HL-60 (cell line): ENCODE measurements at regions not wholly inside any gene's neighbourhood (a gene's known extent, or its start where the extent isn't known, plus 50 kb on each side); places are given as distances from the start of the nearest gene placed in this dataset.

Source experiments
- DNase-seq, 2 experiments: peaks; one replicate each; pipeline ENCODE4 v3.0.0-alpha.2; 2010 to 2020; ENCODE audit warnings: low read depth in 1 of 2, low spot score in 1 of 2
- H3K27ac ChIP-seq: fragments of 250-450 bp; sonication (Bioruptor Pico); replicated peaks from 2 replicates; pipeline ENCODE4 v1.5.1; 2020; ENCODE audit warnings: mild to moderate bottlenecking, moderate library complexity
- H3K27me3 ChIP-seq: fragments of 250-450 bp; sonication (Bioruptor Pico); 2 replicates; pipeline ENCODE4 v1.5.1; 2021; ENCODE audit warnings: mild to moderate bottlenecking, moderate library complexity; ENCODE audit not compliant: insufficient read depth, poor library complexity, severe bottlenecking
- H3K4me3 ChIP-seq: replicated peaks from 2 replicates; pipeline ENCODE4 v1.5.1; 2011; ENCODE audit warnings: mild to moderate bottlenecking, control low read depth, low read length; ENCODE audit not compliant: insufficient read depth
- CTCF ChIP-seq: IDR thresholded peaks from one replicate; pipeline ENCODE4 v1.5.1; 2011; ENCODE audit warnings: low read length, control low read depth, inconsistent platforms; ENCODE audit not compliant: insufficient read depth
- GABPA ChIP-seq: IDR thresholded peaks from 2 replicates; pipeline ENCODE4 v1.6.1; 2012; ENCODE audit warnings: low read depth
- POLR2AphosphoS5 ChIP-seq: IDR thresholded peaks from 2 replicates; pipeline ENCODE4 v1.6.1; 2012; ENCODE audit warnings: low read depth
- REST ChIP-seq: IDR thresholded peaks from 2 replicates; pipeline ENCODE4 v1.6.1; 2012; ENCODE audit warnings: low read depth; ENCODE audit not compliant: insufficient replicate concordance
- SPI1 ChIP-seq: IDR thresholded peaks from 2 replicates; pipeline ENCODE4 v1.6.1; 2012; ENCODE audit warnings: low read depth, mild to moderate bottlenecking, borderline replicate concordance

- H3K4me3 ChIP-seq = no peak overlapping the region
- no peak for DNase-seq
- no peaks in the 10 kb centered on the region for H3K27me3 ChIP-seq
- H3K27ac ChIP-seq = no peak overlapping the region
- no peak for TF ChIP-seq POLR2AphosphoS5
- TF ChIP-seq REST = no peak
- TF ChIP-seq CTCF = no peak
- TF ChIP-seq SPI1 = no peak
- TF ChIP-seq GABPA = no peak
Measured at GRCh38 chr14:62079038-62079437, 316.8 kb downstream of the SNAPC1 start.

GRCh38 chr14:62081012-62081612 is 318.9 kb downstream of the SNAPC1 start:
- TF ChIP-seq CTCF (no peak), GABPA (no peak), REST (no peak), SPI1 (no peak), POLR2AphosphoS5 (no peak)

GRCh38 chr14:62081951-62082350 is 319.7 kb downstream of the SNAPC1 start:
- TF ChIP-seq GABPA (no peak), POLR2AphosphoS5 (no peak)
- no peak overlapping the region for H3K27ac ChIP-seq
- H3K4me3 ChIP-seq = no peak overlapping the region
- DNase-seq = no peak
- H3K27me3 ChIP-seq = no peaks in the 10 kb centered on the region

More at GRCh38 chr14:62081012-62081612, 318.9 kb downstream of the SNAPC1 start:
- Histone ChIP-seq H3K4me3 (no peak overlapping the region), H3K27ac (no peak overlapping the region), H3K27me3 (no peaks in the 10 kb centered on the region)
- DNase-seq = no peak

GRCh38 chr14:62082779-62083178 is 320.6 kb downstream of the SNAPC1 start:
- no peaks in the 10 kb centered on the region for H3K27me3 ChIP-seq
- H3K4me3 ChIP-seq = no peak overlapping the region
- DNase-seq = no peak
- no peak overlapping the region for H3K27ac ChIP-seq
- TF ChIP-seq POLR2AphosphoS5 (no peak), GABPA (no peak), REST (no peak), SPI1 (no peak), CTCF (no peak)
